ENCODE measurements at regions not wholly inside any gene's neighbourhood (a gene's known extent, or its start where the extent isn't known, plus 50 kb on each side); places are given as distances from the start of the nearest gene placed in this dataset.

- TF ChIP-seq ZFX (IDR thresholded peaks at IDR 0.05) (no peak), CTCF (conservative IDR thresholded peaks at IDR 0.05) (no peak)
Observed at GRCh38 chr4:62865261-62865660, 1544.0 kb downstream of the TECRL start.

DNA sequence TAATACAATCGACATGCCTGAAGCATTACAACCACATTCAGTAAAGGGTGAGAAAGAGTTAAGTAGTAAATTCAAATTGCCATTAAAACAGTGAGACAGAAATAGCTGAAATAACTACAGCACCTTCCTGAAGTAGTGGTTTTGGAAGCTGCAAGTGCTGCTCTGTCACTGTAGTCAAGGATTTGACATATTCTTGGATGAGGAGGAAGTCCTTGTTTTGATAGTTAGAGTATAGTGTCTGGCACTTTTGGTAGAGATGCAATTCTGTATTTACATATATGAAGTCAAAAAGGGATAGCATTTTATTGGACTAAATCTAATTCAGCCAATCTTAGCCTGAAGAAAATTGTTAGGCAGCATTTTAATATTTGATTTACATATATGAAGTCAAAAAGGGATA lies 1559.6 kb downstream of the TECRL start:
- TF ChIP-seq ZFX (IDR thresholded peaks at IDR 0.05), result no peak
- H3K27ac ChIP-seq, result no peak overlapping the region

More at GRCh38 chr4:62865261-62865660, 1544.0 kb downstream of the TECRL start:
- H3K27ac ChIP-seq, result no peak overlapping the region

- TF ChIP-seq CTCF (conservative IDR thresholded peaks at IDR 0.05) (no peak), ZFX (IDR thresholded peaks at IDR 0.05) (no peak)
- no peak overlapping the region for H3K27ac ChIP-seq
Observed at GRCh38 chr4:62835631-62836030, 1573.6 kb downstream of the TECRL start.

- no peak for TF ChIP-seq CTCF (conservative IDR thresholded peaks at IDR 0.05)
- no peak for TF ChIP-seq ZFX (IDR thresholded peaks at IDR 0.05)
- H3K27ac ChIP-seq, result no peak overlapping the region
Observed at GRCh38 chr4:62822306-62822705, 1586.9 kb downstream of the TECRL start.

DNA sequence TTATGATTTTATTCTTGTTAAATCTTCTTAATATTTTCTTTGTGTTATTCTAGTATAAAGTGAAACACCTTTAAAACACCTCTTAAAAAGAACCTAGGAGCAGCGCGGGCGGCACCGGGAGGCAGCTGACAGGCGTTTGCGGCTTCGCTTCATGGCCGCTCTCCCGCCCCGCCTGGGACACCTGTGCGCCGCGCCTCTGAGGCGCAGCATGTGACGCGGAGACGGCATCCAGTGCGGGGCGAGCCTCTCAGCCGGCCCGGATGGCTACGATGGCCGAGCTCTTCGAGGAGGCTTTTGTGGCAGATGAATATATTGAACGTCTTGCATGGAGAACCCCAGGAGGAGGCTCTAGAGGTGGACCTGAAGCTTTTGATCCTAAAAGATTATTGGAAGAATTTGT lies 1592.7 kb downstream of the TECRL start:
- TF ChIP-seq ZFX (IDR thresholded peaks at IDR 0.05) (no peak), CTCF (conservative IDR thresholded peaks at IDR 0.05) (no peak)

GRCh38 chr4:62814510-62815047 lies 1594.7 kb downstream of the TECRL start:
- no peak overlapping the region for H3K27ac ChIP-seq
- TF ChIP-seq ZFX (IDR thresholded peaks at IDR 0.05) (no peak), CTCF (conservative IDR thresholded peaks at IDR 0.05) (no peak)

More for the DNA sequence above, 1592.7 kb downstream of the TECRL start:
- H3K27ac ChIP-seq, result no peak overlapping the region

DNA sequence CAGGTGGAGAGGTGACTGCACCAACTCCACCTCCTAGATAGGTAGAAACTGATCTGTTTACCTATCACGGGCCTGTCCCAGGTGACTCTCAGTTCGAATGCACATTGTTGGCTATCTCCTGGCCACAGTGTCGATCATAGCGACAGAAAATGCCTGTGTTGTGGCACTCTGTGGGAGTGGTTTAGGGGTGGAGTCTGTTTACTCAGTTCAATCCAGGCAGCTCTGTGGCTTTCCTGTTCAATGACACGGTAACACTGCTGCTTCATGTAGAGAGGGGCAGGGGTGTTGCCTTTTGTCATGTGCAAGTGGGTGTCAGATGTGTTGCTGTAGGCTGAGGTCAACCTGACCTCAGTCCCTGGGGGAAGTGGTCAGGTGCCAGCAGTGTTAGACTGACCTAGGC lies 1602.4 kb downstream of the TECRL start:
- H3K27ac ChIP-seq, result no peak overlapping the region
- TF ChIP-seq CTCF (conservative IDR thresholded peaks at IDR 0.05) (no peak), ZFX (IDR thresholded peaks at IDR 0.05) (no peak)

DNA sequence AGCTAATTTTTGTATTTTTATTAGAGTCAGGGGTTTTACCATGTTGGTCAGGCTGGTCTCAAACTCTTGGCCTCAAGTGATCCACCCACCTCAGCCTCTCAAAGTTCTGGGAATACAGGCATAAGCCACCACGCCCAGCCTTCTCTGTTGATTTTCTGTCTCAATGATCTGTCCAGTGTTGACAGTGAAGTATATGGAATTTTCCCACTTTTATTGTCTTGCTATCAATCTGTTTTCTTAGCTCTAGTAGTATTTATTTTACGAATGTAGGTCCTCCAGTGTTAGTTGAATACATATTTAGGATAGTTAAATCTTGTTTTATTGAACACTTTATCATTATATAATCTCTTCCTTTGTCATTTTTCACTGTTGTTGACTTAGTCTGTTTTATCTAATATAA lies 1603.9 kb downstream of the ADGRL3 start:
- no peak overlapping the region for H3K27ac ChIP-seq
- TF ChIP-seq CTCF (conservative IDR thresholded peaks at IDR 0.05), result no peak
- no peak for TF ChIP-seq ZFX (IDR thresholded peaks at IDR 0.05)

Data from C4-2B (cell line).